ENCODE measurements at regions not wholly inside any gene's neighbourhood (a gene's known extent, or its start where the extent isn't known, plus 50 kb on each side); places are given as distances from the start of the nearest gene placed in this dataset.
"Not testable (repeated sequence)": the region's sequence is repeated elsewhere in the genome, so short reads cannot be mapped to it uniquely, and the experiment has no call there.

DNA sequence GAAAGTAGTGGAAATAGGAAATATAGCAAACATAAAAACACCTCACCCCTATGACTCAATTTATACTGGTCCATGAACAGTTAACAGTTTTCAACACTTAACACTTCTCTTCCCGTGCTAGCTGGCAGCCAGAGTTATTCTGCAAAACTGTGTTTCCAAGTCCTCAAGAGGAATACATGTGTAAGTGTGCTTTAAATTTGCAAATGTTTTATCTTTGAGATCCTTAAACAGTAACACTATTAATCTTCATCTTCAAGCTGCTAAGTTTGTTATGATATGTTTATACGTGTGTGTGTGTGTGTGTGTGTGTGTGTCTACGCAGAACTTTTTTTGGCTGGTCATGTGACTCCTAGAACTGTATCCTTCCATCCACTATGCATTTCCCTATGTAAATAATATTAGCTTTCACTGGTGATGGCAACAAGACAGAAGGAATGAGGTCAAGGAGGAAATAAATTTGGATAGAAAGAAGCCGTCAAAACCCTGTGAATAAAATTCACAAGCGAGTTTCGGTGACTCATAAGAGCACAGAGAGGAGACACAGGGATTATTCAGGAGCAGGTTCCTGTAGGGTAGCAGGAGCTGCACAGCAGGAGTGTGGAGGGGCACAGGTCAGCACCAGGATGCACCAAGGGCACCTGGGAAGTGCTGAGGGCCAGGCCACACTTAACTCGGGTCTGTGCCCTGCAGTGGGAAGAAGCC is 105.9 kb upstream of the ETV6 start:
- H3K4me3 ChIP-seq (ENCODE audit: low read depth, low read length) = no peak overlapping the region
- DNase-seq (ENCODE audit: low read depth) = no peak
- TF ChIP-seq, protein P1, sequence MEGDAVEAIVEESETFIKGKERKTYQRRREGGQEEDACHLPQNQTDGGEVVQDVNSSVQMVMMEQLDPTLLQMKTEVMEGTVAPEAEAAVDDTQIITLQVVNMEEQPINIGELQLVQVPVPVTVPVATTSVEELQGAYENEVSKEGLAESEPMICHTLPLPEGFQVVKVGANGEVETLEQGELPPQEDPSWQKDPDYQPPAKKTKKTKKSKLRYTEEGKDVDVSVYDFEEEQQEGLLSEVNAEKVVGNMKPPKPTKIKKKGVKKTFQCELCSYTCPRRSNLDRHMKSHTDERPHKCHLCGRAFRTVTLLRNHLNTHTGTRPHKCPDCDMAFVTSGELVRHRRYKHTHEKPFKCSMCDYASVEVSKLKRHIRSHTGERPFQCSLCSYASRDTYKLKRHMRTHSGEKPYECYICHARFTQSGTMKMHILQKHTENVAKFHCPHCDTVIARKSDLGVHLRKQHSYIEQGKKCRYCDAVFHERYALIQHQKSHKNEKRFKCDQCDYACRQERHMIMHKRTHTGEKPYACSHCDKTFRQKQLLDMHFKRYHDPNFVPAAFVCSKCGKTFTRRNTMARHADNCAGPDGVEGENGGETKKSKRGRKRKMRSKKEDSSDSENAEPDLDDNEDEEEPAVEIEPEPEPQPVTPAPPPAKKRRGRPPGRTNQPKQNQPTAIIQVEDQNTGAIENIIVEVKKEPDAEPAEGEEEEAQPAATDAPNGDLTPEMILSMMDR (conservative IDR thresholded peaks at IDR 0.05; ENCODE audit: low read depth, low read length) = no peak

GRCh38 chr12:11545484-11546330 is 103.8 kb upstream of the ETV6 start:
- TF ChIP-seq, protein P1 (conservative IDR thresholded peaks at IDR 0.05; ENCODE audit: low read depth, low read length) = no peak
- DNase-seq (ENCODE audit: low read depth) = no peak
- no peak overlapping the region for H3K4me3 ChIP-seq (ENCODE audit: low read depth, low read length)

- H3K4me3 ChIP-seq (ENCODE audit: low read depth, low read length) = peak overlapping the region; percentile 49
- DNase-seq (ENCODE audit: low read depth) = not testable (repeated sequence)
Measured at GRCh38 chr12:11546582-11547270, 102.7 kb upstream of the ETV6 start.

DNA sequence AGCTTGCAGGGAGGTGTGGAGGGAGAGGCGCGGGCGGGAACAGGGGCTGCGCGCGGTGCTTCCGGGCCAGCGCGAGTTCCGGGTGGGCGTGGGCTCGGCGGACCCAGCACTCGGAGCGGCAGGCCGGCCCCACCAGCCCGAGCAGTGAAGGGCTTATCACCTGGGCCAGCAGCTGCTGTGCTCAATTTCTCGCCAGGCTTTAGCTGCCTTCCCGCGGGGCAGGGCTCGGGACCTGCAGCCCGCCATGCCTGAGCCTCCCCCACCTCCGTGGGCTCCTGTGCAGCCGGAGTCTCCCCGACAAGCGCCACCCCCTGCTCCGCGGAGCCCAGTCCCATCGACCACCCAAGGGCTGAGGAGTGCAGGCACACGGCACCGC is 102.2 kb upstream of the ETV6 start:
- not testable (repeated sequence) for DNase-seq (ENCODE audit: low read depth)
- H3K4me3 ChIP-seq (ENCODE audit: low read depth, low read length) = peak overlapping the region; percentile 49

GRCh38 chr12:11549119-11549518 is 100.4 kb upstream of the ETV6 start:
- H3K4me3 ChIP-seq (ENCODE audit: low read depth, low read length) = no peak overlapping the region
- no peak for DNase-seq (ENCODE audit: low read depth)
- TF ChIP-seq, protein P1 (conservative IDR thresholded peaks at IDR 0.05; ENCODE audit: low read depth, low read length) = no peak

DNA sequence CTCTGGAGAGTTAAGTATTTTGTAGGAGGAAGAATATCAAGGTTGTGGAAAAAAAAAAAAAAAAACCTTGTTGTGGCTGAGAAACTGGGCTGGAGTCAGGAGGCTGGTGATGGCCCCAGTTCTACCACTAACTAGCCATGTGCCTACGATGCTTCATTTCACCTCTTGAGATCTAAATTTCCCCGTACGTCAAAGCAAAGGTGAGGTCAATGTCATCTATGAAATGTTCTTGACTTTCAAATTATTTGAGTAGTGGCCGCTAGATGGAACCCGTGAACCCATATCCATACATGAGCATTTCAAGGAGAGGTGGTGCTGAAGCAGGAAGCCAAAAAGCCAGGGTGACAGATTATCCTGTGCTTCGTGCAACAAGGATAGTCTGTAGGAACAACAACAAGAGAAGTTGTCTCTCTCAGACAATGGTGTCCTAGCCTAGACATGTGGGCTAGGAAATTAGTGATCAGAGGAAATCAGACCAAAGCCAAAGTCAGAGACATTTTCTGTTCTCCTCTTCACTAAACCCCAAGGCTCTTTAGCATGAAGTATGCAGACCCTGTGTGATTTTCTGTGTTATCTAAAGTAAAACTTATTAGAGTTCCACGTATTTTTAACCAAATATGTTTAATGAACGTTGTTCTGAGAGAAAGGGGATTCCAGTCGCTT is 95.5 kb upstream of the ETV6 start:
- no peak for DNase-seq (ENCODE audit: low read depth)
- TF ChIP-seq, protein P1 (conservative IDR thresholded peaks at IDR 0.05; ENCODE audit: low read depth, low read length) = peak; percentile 72
- H3K4me3 ChIP-seq (ENCODE audit: low read depth, low read length) = no peak overlapping the region

GRCh38 chr12:11555195-11555594 is 94.3 kb upstream of the ETV6 start:
- no peak overlapping the region for H3K4me3 ChIP-seq (ENCODE audit: low read depth, low read length)
- DNase-seq (ENCODE audit: low read depth) = no peak
- TF ChIP-seq, protein P1 (conservative IDR thresholded peaks at IDR 0.05; ENCODE audit: low read depth, low read length) = no peak

Measured in epithelial cell of proximal tubule (primary cell).